ENCODE measurements at regions not wholly inside any gene's neighbourhood (a gene's known extent, or its start where the extent isn't known, plus 50 kb on each side); places are given as distances from the start of the nearest gene placed in this dataset.

GRCh38 chr3:44055951-44056350, 185.7 kb upstream of the TOPAZ1 start:
- no peak for DNase-seq

- DNase-seq = no peak
Measured at GRCh38 chr3:44056446-44057240, 185.0 kb upstream of the TOPAZ1 start.

- DNase-seq = no peak
Measured at GRCh38 chr3:44058022-44058867, 183.4 kb upstream of the TOPAZ1 start.

DNA sequence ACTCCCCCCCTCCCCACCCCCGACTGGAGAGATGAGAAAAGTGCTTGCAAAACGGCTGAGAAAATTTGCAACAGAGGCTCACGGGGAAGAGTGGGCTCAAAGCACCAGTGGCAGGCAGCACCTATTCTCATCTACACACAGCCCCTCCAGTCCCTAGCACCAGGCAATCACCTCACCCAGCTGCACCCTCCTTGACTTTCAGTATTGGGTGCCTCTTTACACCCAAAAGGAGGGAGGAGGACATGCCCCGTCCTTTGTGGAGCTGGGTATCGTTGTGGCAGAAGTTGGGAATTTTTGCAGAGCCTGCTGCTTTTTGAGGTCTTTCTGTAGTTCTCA, 182.8 kb upstream of the TOPAZ1 start:
- no peak for DNase-seq

GRCh38 chr3:44060164-44060563, 181.5 kb upstream of the TOPAZ1 start:
- no peak for DNase-seq

GRCh38 chr3:44061268-44061667, 180.4 kb upstream of the TOPAZ1 start:
- no peak for DNase-seq

DNA sequence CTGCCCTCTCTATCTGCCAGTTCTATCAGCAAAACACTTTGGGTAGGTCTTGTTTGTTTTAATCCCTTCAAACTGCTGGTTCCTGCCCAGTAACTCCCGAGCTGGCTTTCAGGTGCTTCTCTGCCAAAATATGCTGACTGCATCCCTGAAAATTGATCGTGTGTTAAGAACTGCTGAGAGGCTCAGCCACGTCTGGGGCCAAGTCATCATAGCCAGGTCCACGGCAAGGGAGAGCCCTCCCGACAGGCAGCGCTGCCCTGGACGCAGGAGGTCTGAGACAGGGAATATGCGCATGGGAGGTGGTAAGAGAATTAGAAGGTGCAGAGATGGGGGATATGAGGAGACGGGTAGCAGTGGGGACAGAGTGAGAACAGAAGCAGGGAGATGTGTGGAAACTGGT, 179.7 kb upstream of the TOPAZ1 start:
- DNase-seq = no peak

DNA sequence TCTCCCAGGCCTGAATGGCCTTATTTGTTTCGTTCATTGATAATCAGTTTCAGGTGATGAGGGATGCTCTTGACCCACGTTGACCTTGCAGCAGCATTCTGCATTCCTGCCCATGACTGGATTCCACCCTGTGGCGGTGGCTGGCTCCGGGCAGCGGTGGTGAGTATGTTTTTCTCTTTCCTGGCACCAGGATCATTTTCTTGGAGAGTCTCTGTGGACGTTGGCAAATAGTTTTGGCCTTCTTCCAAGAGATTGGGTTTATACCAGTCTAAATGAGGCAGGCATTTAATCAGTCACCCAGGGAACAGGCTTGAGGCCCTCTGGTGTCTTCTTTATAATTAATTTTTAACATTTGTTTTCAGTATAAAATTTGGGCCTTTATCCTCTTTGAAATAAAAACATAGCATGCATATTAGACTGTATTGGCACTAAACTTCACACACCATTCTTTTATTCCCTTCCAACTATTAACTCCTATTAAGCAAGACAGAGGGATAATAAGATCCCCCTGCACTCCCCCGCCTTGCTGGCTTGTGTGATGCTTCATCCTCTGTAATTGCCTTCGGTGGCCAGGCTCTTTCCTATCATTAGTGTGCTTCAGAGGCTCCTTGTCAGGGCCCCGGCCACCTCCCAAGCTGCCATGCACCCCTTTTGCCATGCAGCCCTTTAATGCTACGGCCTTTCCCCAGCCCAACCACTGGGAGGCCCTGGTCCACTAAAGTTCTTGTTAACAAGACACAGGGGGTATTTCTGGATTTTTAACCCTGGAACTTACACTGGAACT, 176.2 kb upstream of the TOPAZ1 start:
- DNase-seq = no peak

GRCh38 chr3:44066806-44067205, 174.9 kb upstream of the TOPAZ1 start:
- DNase-seq = no peak

DNA sequence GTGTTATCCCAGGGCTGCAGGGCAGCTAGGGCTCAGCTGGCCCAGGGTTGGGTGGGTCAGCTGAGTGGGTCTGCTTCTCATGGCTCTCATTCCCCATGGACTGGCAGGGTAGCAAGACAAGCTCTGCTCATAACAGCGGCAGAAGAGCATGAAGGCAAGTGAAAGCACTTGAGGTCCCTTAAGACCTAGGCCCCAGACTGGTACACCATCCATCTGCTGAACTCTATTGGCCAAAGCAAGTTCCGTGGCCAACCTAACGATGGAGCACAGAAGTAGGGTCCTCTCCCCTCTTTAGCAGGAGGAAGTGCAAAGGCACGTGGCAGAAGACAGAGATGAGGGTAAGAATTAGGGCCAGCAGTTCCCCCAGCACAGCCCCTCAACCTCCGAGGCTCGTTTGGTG, 174.3 kb upstream of the TOPAZ1 start:
- DNase-seq = no peak

- DNase-seq = no peak
Measured at GRCh38 chr3:44068753-44069152, 172.9 kb upstream of the TOPAZ1 start.

DNA sequence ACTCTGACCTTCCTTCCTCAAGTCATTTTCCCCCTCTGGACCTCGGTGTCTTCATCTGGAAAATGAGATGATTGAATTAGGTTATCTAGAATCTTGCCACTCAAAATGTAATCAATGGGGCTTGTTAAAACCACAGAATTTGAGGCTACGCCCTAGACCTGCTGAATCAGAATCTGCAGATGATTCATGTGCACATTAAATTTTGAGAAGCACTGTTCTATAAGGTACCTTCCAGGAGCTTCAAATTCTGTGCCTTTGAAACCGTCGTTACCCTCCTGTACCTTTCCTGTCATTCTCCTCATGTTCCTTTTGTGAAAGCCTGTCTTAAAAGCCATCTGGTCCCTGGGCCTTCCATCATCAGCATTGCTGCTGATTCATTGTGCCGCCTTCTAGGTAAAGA, 172.4 kb upstream of the TOPAZ1 start:
- DNase-seq = no peak

DNA sequence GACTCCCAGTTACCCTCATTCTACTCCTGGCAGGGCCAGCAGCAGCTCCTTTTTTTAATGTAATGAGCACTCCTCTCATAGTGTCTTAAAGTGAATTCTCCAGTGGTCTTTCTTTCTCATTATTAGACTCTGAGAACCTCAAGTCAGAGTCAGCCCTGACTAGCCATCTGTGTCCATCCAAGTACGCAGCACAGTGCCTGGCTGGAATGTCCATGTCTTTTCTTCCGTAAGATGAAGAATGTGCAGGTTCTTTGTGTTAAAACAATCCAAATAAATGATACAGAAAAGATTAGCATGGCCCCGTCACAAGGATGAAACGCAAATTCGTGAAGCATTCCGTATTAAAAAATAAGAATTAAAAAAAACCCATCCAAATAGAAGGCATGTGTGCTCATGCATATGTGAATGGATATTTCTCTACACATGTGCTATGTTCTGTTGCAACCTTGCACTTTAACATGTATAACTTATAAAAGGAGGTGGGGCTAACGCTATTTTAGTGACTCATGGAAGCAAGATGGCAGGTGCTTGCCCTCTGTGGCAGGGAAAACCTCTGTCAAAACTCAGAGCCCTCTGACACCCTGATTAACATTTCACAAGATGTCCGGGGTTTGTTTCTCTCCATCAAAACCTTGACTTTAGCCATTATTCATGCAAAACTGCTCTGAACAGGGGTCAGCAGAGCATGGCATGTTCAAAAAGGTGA, 170.7 kb upstream of the TOPAZ1 start:
- no peak for DNase-seq

GRCh38 chr3:44072601-44073540, 168.8 kb upstream of the TOPAZ1 start:
- no peak for DNase-seq

DNA sequence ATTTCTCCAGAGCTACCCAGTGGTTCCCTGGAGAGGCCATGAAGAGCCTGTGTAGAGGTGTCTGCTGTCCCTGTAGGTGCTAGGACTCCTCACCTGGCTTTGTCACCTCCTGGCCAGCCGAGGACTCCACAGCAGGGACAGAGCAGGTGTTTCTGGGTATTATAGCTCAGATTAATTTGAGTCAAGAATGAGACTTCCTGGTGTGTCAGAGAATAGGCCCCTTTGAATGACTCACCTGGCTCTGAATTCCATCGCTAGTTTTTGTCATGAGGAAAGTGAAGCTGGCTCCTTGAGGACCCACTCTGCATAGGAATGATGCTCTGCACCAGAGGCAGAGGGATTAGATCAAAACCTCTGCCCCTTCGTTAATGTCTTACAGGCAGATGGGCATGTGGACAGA, 167.5 kb upstream of the TOPAZ1 start:
- DNase-seq = no peak

DNA sequence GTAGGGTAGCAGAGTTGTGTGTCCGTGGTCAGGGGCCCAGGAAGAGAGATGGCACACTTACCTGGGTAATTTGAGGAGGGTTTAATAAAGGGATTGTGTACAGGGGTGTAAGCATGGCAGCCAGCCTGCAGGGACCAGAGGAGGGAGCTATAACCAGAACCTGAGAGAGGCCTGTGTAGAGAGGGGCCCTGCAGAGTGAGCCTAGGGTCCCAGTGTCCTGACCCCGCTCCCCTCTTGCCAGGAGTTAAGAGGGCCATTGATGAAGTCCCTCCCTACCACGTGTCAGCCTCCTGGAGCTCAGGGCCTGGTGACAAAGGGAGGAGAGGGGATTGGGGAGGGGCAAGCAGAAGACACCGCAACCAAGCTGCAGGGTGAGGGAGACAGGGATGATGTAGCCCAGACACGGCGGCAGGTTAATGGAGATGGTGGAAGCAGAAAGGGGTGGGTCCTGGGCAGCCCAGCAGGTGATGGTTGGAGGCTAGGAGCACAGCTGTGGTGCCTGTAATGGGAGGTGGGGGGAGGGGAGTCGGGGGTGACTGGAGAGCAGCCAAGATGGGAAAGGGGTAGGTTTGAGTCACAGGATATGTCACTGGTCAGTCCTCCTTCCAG, 165.4 kb upstream of the TOPAZ1 start:
- DNase-seq = no peak

- no peak for DNase-seq
Measured at GRCh38 chr3:44077267-44077666, 164.4 kb upstream of the TOPAZ1 start.

GRCh38 chr3:44078863-44079262, 162.8 kb upstream of the TOPAZ1 start:
- no peak for DNase-seq

DNA sequence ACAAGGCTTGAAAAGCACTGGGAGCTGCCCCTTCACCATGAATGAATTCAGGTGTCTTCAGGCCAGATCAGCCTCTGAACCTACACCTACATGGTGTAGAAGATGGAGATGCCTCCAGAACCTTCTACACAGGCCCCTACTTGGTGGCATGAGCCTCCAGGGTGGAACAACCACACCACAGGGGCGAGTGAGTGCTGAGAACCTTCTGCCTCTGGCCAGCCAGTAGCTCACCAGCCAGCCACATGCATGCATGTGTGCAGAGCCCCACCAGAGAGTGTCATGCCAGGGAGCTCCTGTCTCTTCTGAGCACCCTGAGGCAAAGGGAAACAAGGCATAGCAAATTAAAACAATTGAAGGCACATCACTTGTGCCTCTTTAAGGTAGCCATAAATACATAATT, 161.8 kb upstream of the TOPAZ1 start:
- no peak for DNase-seq

- no peak for DNase-seq
Measured at GRCh38 chr3:44080474-44081072, 161.1 kb upstream of the TOPAZ1 start.
